Neuronal stem cell (in vitro differentiated cells): ENCODE measurements at regions not wholly inside any gene's neighbourhood (a gene's known extent, or its start where the extent isn't known, plus 50 kb on each side); places are given as distances from the start of the nearest gene placed in this dataset.

Source experiments
- DNase-seq: peaks from one replicate; pipeline ENCODE4 v3.0.0-alpha.2; 2013; ENCODE audit warnings: low spot score
- H2AFZ ChIP-seq: one replicate; pipeline ENCODE4 v1.6.1; 2013; ENCODE audit warnings: mild to moderate bottlenecking, low read length, inconsistent platforms
- H2AK5ac ChIP-seq: 2 replicates; pipeline ENCODE4 v1.6.1; 2013; ENCODE audit warnings: low read depth, mild to moderate bottlenecking, inconsistent platforms, low read length, moderate library complexity, mixed read lengths
- H2BK120ac ChIP-seq: 2 replicates; pipeline ENCODE4 v1.6.1; 2013; ENCODE audit warnings: low read depth, mild to moderate bottlenecking, inconsistent platforms, low read length, moderate library complexity, mixed read lengths
- H2BK12ac ChIP-seq: one replicate; pipeline ENCODE4 v1.6.1; 2013; ENCODE audit warnings: low read length, inconsistent platforms
- H2BK15ac ChIP-seq: 2 replicates; pipeline ENCODE4 v1.6.1; 2013; ENCODE audit warnings: mild to moderate bottlenecking, low read length, inconsistent platforms, mixed read lengths
- H2BK5ac ChIP-seq: one replicate; pipeline ENCODE4 v1.6.1; 2013; ENCODE audit warnings: inconsistent platforms, mild to moderate bottlenecking, low read length, moderate library complexity
- H3K14ac ChIP-seq: one replicate; pipeline ENCODE4 v1.6.1; 2013; ENCODE audit warnings: low read length, inconsistent platforms
- H3K18ac ChIP-seq: 2 replicates; pipeline ENCODE4 v1.6.1; 2013; ENCODE audit warnings: low read length, inconsistent platforms
- H3K23ac ChIP-seq: 2 replicates; pipeline ENCODE4 v1.6.1; 2013; ENCODE audit warnings: low read depth, mild to moderate bottlenecking, mixed read lengths, low read length, inconsistent platforms; ENCODE audit not compliant: poor library complexity
- H3K27ac ChIP-seq: replicated peaks from 3 replicates; pipeline ENCODE4 v1.5.1; 2013; ENCODE audit warnings: low read length, inconsistent platforms
- H3K27me3 ChIP-seq, 3 experiments: 2 replicates each; pipeline ENCODE4 v1.6.1; 2013; ENCODE audit warnings: low read length in 3 of 3, mild to moderate bottlenecking in 2 of 3, inconsistent platforms in 1 of 3, low read depth in 1 of 3, mixed read lengths in 1 of 3, moderate library complexity in 1 of 3; ENCODE audit not compliant: control insufficient read depth in 3 of 3, insufficient read depth in 3 of 3
- H3K36me3 ChIP-seq, 2 donors: replicated peaks in 1 of 2; 2 replicates each; pipeline ENCODE4 v1.6.1; 2013; ENCODE audit warnings: low read length in 2 of 2; ENCODE audit not compliant: control insufficient read depth in 2 of 2, insufficient read depth in 2 of 2
- H3K4ac ChIP-seq: 2 replicates; pipeline ENCODE4 v1.6.1; 2013; ENCODE audit warnings: inconsistent platforms, mild to moderate bottlenecking, low read length, moderate library complexity
- H3K4me1 ChIP-seq, 2 donors: 1 replicate in 1 of 2; 2 replicates in 1 of 2; pipeline ENCODE4 v1.6.1; 2013; ENCODE audit warnings: low read length in 2 of 2, low read depth in 1 of 2; ENCODE audit not compliant: control insufficient read depth in 2 of 2, insufficient read depth in 1 of 2
- H3K4me2 ChIP-seq: one replicate; pipeline ENCODE4 v1.6.1; 2013; ENCODE audit warnings: mild to moderate bottlenecking, low read length, inconsistent platforms; ENCODE audit not compliant: insufficient read depth, poor library complexity, severe bottlenecking
- H3K4me3 ChIP-seq, 2 donors: 2 replicates each; pipeline ENCODE4 v1.5.1; 2013; ENCODE audit warnings: low read length in 2 of 2, mild to moderate bottlenecking in 2 of 2, inconsistent platforms in 1 of 2, moderate library complexity in 1 of 2
- H3K79me1 ChIP-seq: one replicate; pipeline ENCODE4 v1.6.1; 2013; ENCODE audit warnings: low read depth, mild to moderate bottlenecking, inconsistent platforms, low read length, moderate library complexity
- H3K9ac ChIP-seq: one replicate; pipeline ENCODE4 v1.6.1; 2013; ENCODE audit warnings: mild to moderate bottlenecking, low read depth, low read length, inconsistent platforms; ENCODE audit not compliant: poor library complexity
- H3K9me3 ChIP-seq, 2 donors: replicated peaks in 1 of 2; 2 replicates each; pipeline versions ENCODE3 to v1.6.1; 2013; ENCODE audit warnings: low read length in 2 of 2, mild to moderate bottlenecking in 2 of 2, inconsistent platforms in 1 of 2, low read depth in 1 of 2, mixed read lengths in 1 of 2, moderate library complexity in 1 of 2; ENCODE audit not compliant: control insufficient read depth in 2 of 2, insufficient read depth in 1 of 2
- H4K8ac ChIP-seq: one replicate; pipeline ENCODE4 v1.6.1; 2013; ENCODE audit warnings: low read depth, mild to moderate bottlenecking, inconsistent platforms, low read length, moderate library complexity
- H4K91ac ChIP-seq: one replicate; pipeline ENCODE4 v1.6.1; 2013; ENCODE audit warnings: low read length, low read depth, mild to moderate bottlenecking, inconsistent platforms; ENCODE audit not compliant: poor library complexity
- WGBS, 2 donors: extraction: QIAGEN DNeasy Blood & Tissue Kit; methylation state at CpG; one replicate each; pipeline ENCODE4 v1.1.7; 2013; ENCODE audit warnings: missing lambda C conversion rate in 2 of 2, mixed read lengths in 1 of 2; ENCODE audit not compliant: insufficient read length in 2 of 2, insufficient replicate concordance in 1 of 2; ENCODE audit errors: extremely low coverage in 2 of 2; 5-methylcytosine and 5-hydroxymethylcytosine counted together

- Histone ChIP-seq H3K79me1 (no peaks in the 10 kb centered on the region), H3K36me3 (no peaks in the 10 kb centered on the region), H3K9ac (no peak overlapping the region), H2BK120ac (no peak overlapping the region), H3K4ac (no peak overlapping the region), H3K27me3 (no peaks in the 10 kb centered on the region), H2AK5ac (no peak overlapping the region), H3K27ac (no peak overlapping the region), H4K91ac (no peak overlapping the region), H3K4me3 (no peak overlapping the region), H2BK5ac (no peak overlapping the region), H3K14ac (no peak overlapping the region), H2AFZ (no peak overlapping the region), H3K4me2 (no peak overlapping the region), H3K18ac (no peak overlapping the region), H2BK12ac (no peak overlapping the region), H3K23ac (no peak overlapping the region), H3K4me1 (no peaks in the 10 kb centered on the region), H4K8ac (no peak overlapping the region), H3K9me3 (no peaks in the 10 kb centered on the region), H2BK15ac (no peak overlapping the region)
- DNase-seq: no peak
- WGBS, 2 donors: no CpG with 5 or more reads among the region's 3 CpGs
Observed at GRCh38 chr10:56222237-56222636, 138.8 kb downstream of the ZWINT start.

GRCh38 chr10:56212951-56213350 is 148.1 kb downstream of the ZWINT start:
- Histone ChIP-seq H4K91ac (no peak overlapping the region), H3K14ac (peak overlapping the region; percentile 22), H3K9ac (no peak overlapping the region), H3K36me3 (no peaks in the 10 kb centered on the region), H2BK5ac (no peak overlapping the region), H2AFZ (no peak overlapping the region), H4K8ac (no peak overlapping the region), H3K9me3 (peaks cover 0 to 2% of the 10 kb centered on the region in 2 donors), H2BK12ac (no peak overlapping the region), H2AK5ac (no peak overlapping the region), H2BK120ac (no peak overlapping the region), H3K4me2 (no peak overlapping the region), H3K79me1 (no peaks in the 10 kb centered on the region), H3K27me3 (no peaks in the 10 kb centered on the region), H3K23ac (no peak overlapping the region), H3K27ac (no peak overlapping the region), H3K4ac (no peak overlapping the region), H3K4me1 (no peaks in the 10 kb centered on the region), H3K18ac (no peak overlapping the region), H2BK15ac (no peak overlapping the region), H3K4me3 (peak overlapping the region in 1 of 2 donors; percentile 57)
- WGBS, 2 donors: no CpG with 5 or more reads among the region's 6 CpGs
- DNase-seq: no peak

GRCh38 chr10:56181607-56182006 is 179.5 kb downstream of the ZWINT start:
- no peak overlapping the region for H3K4me3 ChIP-seq
- no peak overlapping the region for H3K9ac ChIP-seq
- H4K91ac ChIP-seq: no peak overlapping the region
- no peaks in the 10 kb centered on the region for H3K79me1 ChIP-seq
- H4K8ac ChIP-seq: no peak overlapping the region
- no peaks in the 10 kb centered on the region for H3K9me3 ChIP-seq
- no peak overlapping the region for H3K18ac ChIP-seq
- H3K23ac ChIP-seq: no peak overlapping the region
- no peak overlapping the region for H3K4me2 ChIP-seq
- no CpG with 5 or more reads among the region's 2 CpGs for WGBS, 2 donors
- H3K14ac ChIP-seq: no peak overlapping the region
- no peak overlapping the region for H2BK15ac ChIP-seq
- H3K27ac ChIP-seq: no peak overlapping the region
- no peak overlapping the region for H2BK120ac ChIP-seq
- no peaks in the 10 kb centered on the region for H3K36me3 ChIP-seq
- no peak overlapping the region for H3K4ac ChIP-seq
- H2BK5ac ChIP-seq: no peak overlapping the region
- H3K4me1 ChIP-seq: no peaks in the 10 kb centered on the region
- no peaks in the 10 kb centered on the region for H3K27me3 ChIP-seq
- H2AK5ac ChIP-seq: no peak overlapping the region
- DNase-seq: no peak
- H2BK12ac ChIP-seq: no peak overlapping the region
- H2AFZ ChIP-seq: no peak overlapping the region

GRCh38 chr10:56178210-56178609 is 182.8 kb downstream of the ZWINT start:
- no peak overlapping the region for H3K4me3 ChIP-seq
- H3K27me3 ChIP-seq: no peaks in the 10 kb centered on the region
- H3K14ac ChIP-seq: no peak overlapping the region
- no peak overlapping the region for H4K8ac ChIP-seq
- no peak overlapping the region for H3K27ac ChIP-seq
- no peak overlapping the region for H3K4me2 ChIP-seq
- H3K36me3 ChIP-seq: no peaks in the 10 kb centered on the region
- no peak for DNase-seq
- no peak overlapping the region for H2AK5ac ChIP-seq
- WGBS, 2 donors: no CpG with 5 or more reads among the region's 4 CpGs
- H2BK15ac ChIP-seq: no peak overlapping the region
- H4K91ac ChIP-seq: no peak overlapping the region
- H3K18ac ChIP-seq: no peak overlapping the region
- H2BK120ac ChIP-seq: no peak overlapping the region
- H3K9me3 ChIP-seq: no peaks in the 10 kb centered on the region
- H2BK5ac ChIP-seq: no peak overlapping the region
- no peak overlapping the region for H2BK12ac ChIP-seq
- H3K4me1 ChIP-seq: no peaks in the 10 kb centered on the region
- no peaks in the 10 kb centered on the region for H3K79me1 ChIP-seq
- no peak overlapping the region for H3K4ac ChIP-seq
- H3K9ac ChIP-seq: no peak overlapping the region
- no peak overlapping the region for H3K23ac ChIP-seq
- H2AFZ ChIP-seq: no peak overlapping the region
